ENCODE measurements at regions not wholly inside any gene's neighbourhood (a gene's known extent, or its start where the extent isn't known, plus 50 kb on each side); places are given as distances from the start of the nearest gene placed in this dataset.

DNA sequence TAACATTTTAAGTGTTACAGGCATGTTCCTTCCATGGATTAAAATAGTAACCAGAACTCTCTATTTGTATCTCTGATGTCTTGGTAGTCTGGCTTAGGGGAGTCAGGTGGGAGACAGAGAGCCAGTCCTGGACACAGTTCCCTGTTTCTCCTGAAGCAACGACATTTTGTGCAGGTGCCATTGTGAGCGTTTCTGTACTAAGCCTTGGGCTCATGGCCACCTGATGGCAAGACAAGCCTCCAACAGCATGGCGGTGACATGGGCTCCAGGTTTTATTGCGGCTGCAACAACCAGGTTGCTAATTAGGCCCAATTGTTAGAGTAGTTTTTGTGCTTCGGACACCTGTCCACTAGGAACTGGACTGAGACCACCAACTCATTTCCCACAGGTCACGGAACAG is 105.3 kb downstream of the PRDM13 start:
- TF ChIP-seq, protein P1, sequence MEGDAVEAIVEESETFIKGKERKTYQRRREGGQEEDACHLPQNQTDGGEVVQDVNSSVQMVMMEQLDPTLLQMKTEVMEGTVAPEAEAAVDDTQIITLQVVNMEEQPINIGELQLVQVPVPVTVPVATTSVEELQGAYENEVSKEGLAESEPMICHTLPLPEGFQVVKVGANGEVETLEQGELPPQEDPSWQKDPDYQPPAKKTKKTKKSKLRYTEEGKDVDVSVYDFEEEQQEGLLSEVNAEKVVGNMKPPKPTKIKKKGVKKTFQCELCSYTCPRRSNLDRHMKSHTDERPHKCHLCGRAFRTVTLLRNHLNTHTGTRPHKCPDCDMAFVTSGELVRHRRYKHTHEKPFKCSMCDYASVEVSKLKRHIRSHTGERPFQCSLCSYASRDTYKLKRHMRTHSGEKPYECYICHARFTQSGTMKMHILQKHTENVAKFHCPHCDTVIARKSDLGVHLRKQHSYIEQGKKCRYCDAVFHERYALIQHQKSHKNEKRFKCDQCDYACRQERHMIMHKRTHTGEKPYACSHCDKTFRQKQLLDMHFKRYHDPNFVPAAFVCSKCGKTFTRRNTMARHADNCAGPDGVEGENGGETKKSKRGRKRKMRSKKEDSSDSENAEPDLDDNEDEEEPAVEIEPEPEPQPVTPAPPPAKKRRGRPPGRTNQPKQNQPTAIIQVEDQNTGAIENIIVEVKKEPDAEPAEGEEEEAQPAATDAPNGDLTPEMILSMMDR (optimal IDR thresholded peaks at IDR 0.05 in 1 of 3, IDR thresholded peaks at IDR 0.05 in 1 of 3, conservative IDR thresholded peaks at IDR 0.05 in 1 of 3; ENCODE audit: extremely low read depth in 1 of 3, insufficient read depth in 2 of 3, low read length in 3 of 3): no peak
- no peak for TF ChIP-seq EZH2 (IDR thresholded peaks at IDR 0.05; ENCODE audit: low read length)
